K562 (cell line): ENCODE measurements at regions not wholly inside any gene's neighbourhood (a gene's known extent, or its start where the extent isn't known, plus 50 kb on each side); places are given as distances from the start of the nearest gene placed in this dataset.

Experiments
- BRCA1 ChIP-seq, 2 experiments: fragments of 450-650 bp in 1 of 2; sonication (generic) in 1 of 2; formaldehyde crosslinking in 1 of 2; IDR thresholded peaks; 2 replicates each; pipeline versions ENCODE4 v1.5.0 to v1.6.1; 2017 to 2020; ENCODE audit warnings: mild to moderate bottlenecking in 1 of 2, missing genetic modification reagents in 1 of 2
- C11orf30 ChIP-seq: fragments of 450-650 bp; IDR thresholded peaks from 2 replicates; pipeline ENCODE4 v1.6.1; 2016; ENCODE audit warnings: low read depth, mild to moderate bottlenecking
- CBFA2T2 ChIP-seq: fragments of 450-650 bp; conservative IDR thresholded peaks from 2 replicates; pipeline ENCODE4 v1.6.1; 2017; ENCODE audit warnings: mild to moderate bottlenecking
- CXXC5 ChIP-seq: fragments of 250-450 bp; sonication (Bioruptor Pico); IDR thresholded peaks from 2 replicates; pipeline ENCODE4 v1.8.0; 2022; ENCODE audit warnings: inconsistent platforms, mild to moderate bottlenecking, moderate library complexity
- HDAC2 ChIP-seq: fragments of 450-650 bp; IDR thresholded peaks from 2 replicates; pipeline ENCODE4 v1.6.1; 2016; ENCODE audit warnings: mild to moderate bottlenecking
- KDM2B ChIP-seq: fragments of 250-450 bp; sonication (Bioruptor Pico); IDR thresholded peaks from 2 replicates; pipeline ENCODE4 v1.8.0; 2021; ENCODE audit warnings: mild to moderate bottlenecking, moderate library complexity
- KLF16 ChIP-seq: IDR thresholded peaks from 2 replicates; pipeline ENCODE4 v1.6.1; 2016; ENCODE audit warnings: antibody characterized with exemption
- MEIS2 ChIP-seq: fragments of 450-650 bp; IDR thresholded peaks from 2 replicates; pipeline ENCODE4 v1.6.1; 2014; ENCODE audit warnings: mild to moderate bottlenecking; ENCODE audit not compliant: partially characterized antibody
- NELFE ChIP-seq: IDR thresholded peaks from 2 replicates; pipeline ENCODE4 v1.6.1; 2011; ENCODE audit warnings: mild to moderate bottlenecking; ENCODE audit not compliant: insufficient read depth, insufficient read length
- NFXL1 ChIP-seq: fragments of 450-650 bp; formaldehyde crosslinking; IDR thresholded peaks from 2 replicates; pipeline ENCODE4 v1.4.0; 2021; ENCODE audit warnings: mild to moderate bottlenecking
- PCBP1 ChIP-seq: fragments of 200-400 bp; formaldehyde crosslinking; IDR thresholded peaks from 2 replicates; pipeline ENCODE4 v1.6.1; 2018; ENCODE audit warnings: mild to moderate bottlenecking, low read depth, low read length; ENCODE audit not compliant: poor library complexity, severe bottlenecking
- RBFOX2 ChIP-seq: fragments of 200-400 bp; formaldehyde crosslinking; IDR thresholded peaks from 2 replicates; pipeline ENCODE4 v1.6.1; 2017; ENCODE audit warnings: low read depth, mild to moderate bottlenecking, low read length, moderate library complexity
- RUNX1 ChIP-seq: sonication (generic); IDR thresholded peaks from 2 replicates; pipeline ENCODE4 v1.6.1; 2016; ENCODE audit warnings: antibody characterized with exemption, low read depth
- STAG1 ChIP-seq: sonication (generic); formaldehyde crosslinking; IDR thresholded peaks from 2 replicates; pipeline ENCODE4 v1.5.0; 2020; ENCODE audit warnings: missing genetic modification reagents, borderline replicate concordance
- TGIF2 ChIP-seq: sonication (generic); formaldehyde crosslinking; IDR thresholded peaks from 2 replicates; pipeline ENCODE4 v1.8.1; 2022; ENCODE audit warnings: mild to moderate bottlenecking, missing genetic modification reagents, moderate library complexity
- XRCC5 ChIP-seq: fragments of 200-400 bp; formaldehyde crosslinking; IDR thresholded peaks from 2 replicates; pipeline ENCODE4 v1.6.1; 2017; ENCODE audit warnings: low read depth, mild to moderate bottlenecking, low read length
- ZNF175 ChIP-seq: fragments of 200-800 bp; sonication (Bioruptor generic); IDR thresholded peaks from 2 replicates; pipeline ENCODE4 v1.6.1; 2016; ENCODE audit warnings: low read depth, mild to moderate bottlenecking, missing genetic modification characterization, missing compliant biosample characterization
- ZNF766 ChIP-seq: fragments of 200-800 bp; sonication (Bioruptor generic); conservative IDR thresholded peaks from 2 replicates; pipeline ENCODE4 v1.6.1; 2016; ENCODE audit warnings: missing genetic modification characterization, missing compliant biosample characterization
- TF ChIP-seq, protein P1 (sequence below): fragments of 200-800 bp; sonication (Bioruptor generic); IDR thresholded peaks from 2 replicates; pipeline ENCODE4 v1.6.1; 2017; ENCODE audit warnings: missing genetic modification characterization, missing compliant biosample characterization
- TF ChIP-seq, protein P2 (sequence below): sonication (generic); formaldehyde crosslinking; IDR thresholded peaks from 2 replicates; pipeline ENCODE4 v1.8.0; 2022; ENCODE audit warnings: mild to moderate bottlenecking, missing genetic modification reagents
- TF ChIP-seq, protein P3 (sequence below), 3 experiments: fragments of 200-800 bp in 1 of 3; fragments of 250-450 bp in 1 of 3; fragments of 450-650 bp in 1 of 3; sonication (Bioruptor Pico) in 1 of 3; sonication (Bioruptor generic) in 1 of 3; formaldehyde crosslinking in 1 of 3; IDR thresholded peaks; 2 replicates each; pipeline versions ENCODE4 v1.6.1 to v1.8.0; 2016 to 2022; ENCODE audit warnings: mild to moderate bottlenecking in 2 of 3, missing genetic modification characterization in 2 of 3, missing compliant biosample characterization in 1 of 3, moderate library complexity in 1 of 3
- TF ChIP-seq, protein P4 (sequence below): fragments of 450-650 bp; formaldehyde crosslinking; IDR thresholded peaks from 2 replicates; pipeline ENCODE4 v1.4.0; 2022; ENCODE audit warnings: missing genetic modification characterization

DNA sequence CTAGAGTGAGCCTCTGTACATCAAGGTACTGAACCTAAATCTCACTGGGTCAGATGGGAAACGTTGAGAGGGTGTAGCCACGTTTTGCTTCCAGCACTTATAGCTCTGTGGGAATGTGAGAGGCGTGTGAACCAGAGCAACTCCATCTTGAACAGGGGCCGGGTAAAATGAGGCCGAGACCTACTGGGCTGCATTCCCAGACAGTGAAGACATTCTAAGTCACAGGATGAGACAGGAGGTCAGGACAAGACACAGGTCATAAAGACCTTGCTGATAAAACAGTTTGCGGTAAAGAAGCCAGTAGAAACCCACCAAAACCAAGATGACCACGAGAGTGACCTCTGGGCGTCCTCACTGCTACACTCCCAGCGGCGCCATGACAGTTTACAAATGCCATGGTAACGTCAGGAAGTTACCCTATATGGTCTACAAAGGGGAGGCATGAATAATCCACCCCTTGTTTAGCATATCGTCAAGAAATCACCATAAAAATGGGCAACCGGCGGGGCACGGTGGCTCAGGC, 63.4 kb upstream of the NCOR2 start (continued):
- TF ChIP-seq PCBP1 (no peak), STAG1 (CRISPR knock-in tag) (no peak), HDAC2 (no peak), ZNF766 (CRISPR knock-in tag) (peak; percentile 86), XRCC5 (no peak), MEIS2 (no peak), RBFOX2 (no peak), C11orf30 (no peak), CBFA2T2 (no peak), CXXC5 (peak; percentile 53), TGIF2 (CRISPR knock-in tag) (no peak), NFXL1 (peak; percentile 81; the same call in 1 of the 2 replicates), KLF16 (no peak), KDM2B (CRISPR knock-in tag) (no peak), RUNX1 (no peak), NELFE (no peak), ZNF175 (CRISPR knock-in tag) (peak; percentile 73; the same call in 1 of the 2 replicates), BRCA1 (IDR thresholded peaks at IDR 0.05) (no peak), BRCA1 (CRISPR knock-in tag; IDR thresholded peaks at IDR 0.05) (no peak)
- TF ChIP-seq, protein P1, sequence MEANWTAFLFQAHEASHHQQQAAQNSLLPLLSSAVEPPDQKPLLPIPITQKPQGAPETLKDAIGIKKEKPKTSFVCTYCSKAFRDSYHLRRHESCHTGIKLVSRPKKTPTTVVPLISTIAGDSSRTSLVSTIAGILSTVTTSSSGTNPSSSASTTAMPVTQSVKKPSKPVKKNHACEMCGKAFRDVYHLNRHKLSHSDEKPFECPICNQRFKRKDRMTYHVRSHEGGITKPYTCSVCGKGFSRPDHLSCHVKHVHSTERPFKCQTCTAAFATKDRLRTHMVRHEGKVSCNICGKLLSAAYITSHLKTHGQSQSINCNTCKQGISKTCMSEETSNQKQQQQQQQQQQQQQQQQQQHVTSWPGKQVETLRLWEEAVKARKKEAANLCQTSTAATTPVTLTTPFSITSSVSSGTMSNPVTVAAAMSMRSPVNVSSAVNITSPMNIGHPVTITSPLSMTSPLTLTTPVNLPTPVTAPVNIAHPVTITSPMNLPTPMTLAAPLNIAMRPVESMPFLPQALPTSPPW, result no peak
- TF ChIP-seq, protein P2, sequence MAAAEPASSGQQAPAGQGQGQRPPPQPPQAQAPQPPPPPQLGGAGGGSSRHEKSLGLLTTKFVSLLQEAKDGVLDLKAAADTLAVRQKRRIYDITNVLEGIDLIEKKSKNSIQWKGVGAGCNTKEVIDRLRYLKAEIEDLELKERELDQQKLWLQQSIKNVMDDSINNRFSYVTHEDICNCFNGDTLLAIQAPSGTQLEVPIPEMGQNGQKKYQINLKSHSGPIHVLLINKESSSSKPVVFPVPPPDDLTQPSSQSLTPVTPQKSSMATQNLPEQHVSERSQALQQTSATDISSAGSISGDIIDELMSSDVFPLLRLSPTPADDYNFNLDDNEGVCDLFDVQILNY (CRISPR knock-in tag), result no peak
- TF ChIP-seq, protein P3, sequence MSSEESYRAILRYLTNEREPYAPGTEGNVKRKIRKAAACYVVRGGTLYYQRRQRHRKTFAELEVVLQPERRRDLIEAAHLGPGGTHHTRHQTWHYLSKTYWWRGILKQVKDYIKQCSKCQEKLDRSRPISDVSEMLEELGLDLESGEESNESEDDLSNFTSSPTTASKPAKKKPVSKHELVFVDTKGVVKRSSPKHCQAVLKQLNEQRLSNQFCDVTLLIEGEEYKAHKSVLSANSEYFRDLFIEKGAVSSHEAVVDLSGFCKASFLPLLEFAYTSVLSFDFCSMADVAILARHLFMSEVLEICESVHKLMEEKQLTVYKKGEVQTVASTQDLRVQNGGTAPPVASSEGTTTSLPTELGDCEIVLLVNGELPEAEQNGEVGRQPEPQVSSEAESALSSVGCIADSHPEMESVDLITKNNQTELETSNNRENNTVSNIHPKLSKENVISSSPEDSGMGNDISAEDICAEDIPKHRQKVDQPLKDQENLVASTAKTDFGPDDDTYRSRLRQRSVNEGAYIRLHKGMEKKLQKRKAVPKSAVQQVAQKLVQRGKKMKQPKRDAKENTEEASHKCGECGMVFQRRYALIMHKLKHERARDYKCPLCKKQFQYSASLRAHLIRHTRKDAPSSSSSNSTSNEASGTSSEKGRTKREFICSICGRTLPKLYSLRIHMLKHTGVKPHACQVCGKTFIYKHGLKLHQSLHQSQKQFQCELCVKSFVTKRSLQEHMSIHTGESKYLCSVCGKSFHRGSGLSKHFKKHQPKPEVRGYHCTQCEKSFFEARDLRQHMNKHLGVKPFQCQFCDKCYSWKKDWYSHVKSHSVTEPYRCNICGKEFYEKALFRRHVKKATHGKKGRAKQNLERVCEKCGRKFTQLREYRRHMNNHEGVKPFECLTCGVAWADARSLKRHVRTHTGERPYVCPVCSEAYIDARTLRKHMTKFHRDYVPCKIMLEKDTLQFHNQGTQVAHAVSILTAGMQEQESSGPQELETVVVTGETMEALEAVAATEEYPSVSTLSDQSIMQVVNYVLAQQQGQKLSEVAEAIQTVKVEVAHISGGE (CRISPR knock-in tag; IDR thresholded peaks at IDR 0.05), result peak in 1 of 3 experiments; percentile 65; a peak in 1 of 6 replicates
- TF ChIP-seq, protein P4, sequence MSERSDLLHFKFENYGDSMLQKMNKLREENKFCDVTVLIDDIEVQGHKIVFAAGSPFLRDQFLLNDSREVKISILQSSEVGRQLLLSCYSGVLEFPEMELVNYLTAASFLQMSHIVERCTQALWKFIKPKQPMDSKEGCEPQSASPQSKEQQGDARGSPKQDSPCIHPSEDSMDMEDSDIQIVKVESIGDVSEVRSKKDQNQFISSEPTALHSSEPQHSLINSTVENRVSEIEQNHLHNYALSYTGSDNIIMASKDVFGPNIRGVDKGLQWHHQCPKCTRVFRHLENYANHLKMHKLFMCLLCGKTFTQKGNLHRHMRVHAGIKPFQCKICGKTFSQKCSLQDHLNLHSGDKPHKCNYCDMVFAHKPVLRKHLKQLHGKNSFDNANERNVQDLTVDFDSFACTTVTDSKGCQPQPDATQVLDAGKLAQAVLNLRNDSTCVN, result no peak
